ENCODE measurements at regions not wholly inside any gene's neighbourhood (a gene's known extent, or its start where the extent isn't known, plus 50 kb on each side); places are given as distances from the start of the nearest gene placed in this dataset.
A peak's percentile ranks its signal among the peaks of the same experiment; 100 is the strongest.

DNA sequence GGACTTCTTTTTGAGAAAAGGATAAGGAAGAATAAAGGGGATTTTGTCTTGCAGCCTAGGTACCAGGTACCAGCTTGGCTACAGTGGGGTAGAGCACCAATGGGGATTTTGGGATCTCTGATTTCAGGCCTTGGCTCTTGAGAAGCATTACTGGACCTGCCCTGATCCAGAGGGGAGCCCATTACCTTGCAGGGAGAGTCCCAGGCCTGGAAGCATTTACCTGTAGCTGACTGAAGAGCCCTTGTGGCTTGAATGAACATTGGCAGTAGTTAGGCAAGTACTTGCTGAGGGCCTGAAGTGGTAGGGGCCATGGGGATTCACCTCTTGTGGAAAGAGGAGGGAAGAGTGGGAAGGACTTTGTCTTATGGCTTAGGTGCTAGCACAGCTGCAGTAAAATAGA is 308.2 kb upstream of the FBXO33 start:
- TF ChIP-seq, protein P1, sequence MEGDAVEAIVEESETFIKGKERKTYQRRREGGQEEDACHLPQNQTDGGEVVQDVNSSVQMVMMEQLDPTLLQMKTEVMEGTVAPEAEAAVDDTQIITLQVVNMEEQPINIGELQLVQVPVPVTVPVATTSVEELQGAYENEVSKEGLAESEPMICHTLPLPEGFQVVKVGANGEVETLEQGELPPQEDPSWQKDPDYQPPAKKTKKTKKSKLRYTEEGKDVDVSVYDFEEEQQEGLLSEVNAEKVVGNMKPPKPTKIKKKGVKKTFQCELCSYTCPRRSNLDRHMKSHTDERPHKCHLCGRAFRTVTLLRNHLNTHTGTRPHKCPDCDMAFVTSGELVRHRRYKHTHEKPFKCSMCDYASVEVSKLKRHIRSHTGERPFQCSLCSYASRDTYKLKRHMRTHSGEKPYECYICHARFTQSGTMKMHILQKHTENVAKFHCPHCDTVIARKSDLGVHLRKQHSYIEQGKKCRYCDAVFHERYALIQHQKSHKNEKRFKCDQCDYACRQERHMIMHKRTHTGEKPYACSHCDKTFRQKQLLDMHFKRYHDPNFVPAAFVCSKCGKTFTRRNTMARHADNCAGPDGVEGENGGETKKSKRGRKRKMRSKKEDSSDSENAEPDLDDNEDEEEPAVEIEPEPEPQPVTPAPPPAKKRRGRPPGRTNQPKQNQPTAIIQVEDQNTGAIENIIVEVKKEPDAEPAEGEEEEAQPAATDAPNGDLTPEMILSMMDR (IDR thresholded peaks at IDR 0.05; ENCODE audit: insufficient read depth, low read length, poor library complexity, severe bottlenecking): no peak
- H3K36me3 ChIP-seq (ENCODE audit: control insufficient read depth, insufficient read depth, low read length): no peaks in the 10 kb centered on the region
- H3K4me3 ChIP-seq (ENCODE audit: low read depth, low read length): no peak overlapping the region
- no peak for DNase-seq (ENCODE audit: low read depth)
- no peaks in the 10 kb centered on the region for H3K27me3 ChIP-seq (ENCODE audit: control insufficient read depth, insufficient read depth, low read length)

DNA sequence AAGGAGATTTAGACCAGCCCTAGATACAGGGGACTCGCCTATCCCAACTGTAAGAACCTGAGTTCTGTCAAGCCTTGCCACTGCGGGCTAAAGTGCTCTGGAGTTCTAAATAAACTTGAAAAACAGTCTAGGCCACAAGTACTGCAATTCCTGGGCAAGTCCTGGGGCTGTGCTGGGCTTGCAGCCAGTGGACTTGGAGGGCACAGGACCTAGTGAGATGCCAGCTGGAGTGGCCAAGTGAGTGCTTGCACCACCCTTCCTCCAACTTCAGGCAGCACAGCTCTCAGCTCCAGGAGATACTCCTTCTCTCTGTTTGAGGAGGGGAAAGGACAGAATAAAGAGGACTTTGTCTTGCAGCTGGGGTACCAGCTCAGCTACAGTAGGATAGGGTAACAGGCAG is 307.6 kb upstream of the FBXO33 start:
- Histone ChIP-seq H3K27me3 (ENCODE audit: control insufficient read depth, insufficient read depth, low read length) (no peaks in the 10 kb centered on the region), H3K4me3 (ENCODE audit: low read depth, low read length) (no peak overlapping the region), H3K36me3 (ENCODE audit: control insufficient read depth, insufficient read depth, low read length) (no peaks in the 10 kb centered on the region)
- TF ChIP-seq, protein P1 (IDR thresholded peaks at IDR 0.05; ENCODE audit: insufficient read depth, low read length, poor library complexity, severe bottlenecking): no peak
- DNase-seq (ENCODE audit: low read depth): no peak

DNA sequence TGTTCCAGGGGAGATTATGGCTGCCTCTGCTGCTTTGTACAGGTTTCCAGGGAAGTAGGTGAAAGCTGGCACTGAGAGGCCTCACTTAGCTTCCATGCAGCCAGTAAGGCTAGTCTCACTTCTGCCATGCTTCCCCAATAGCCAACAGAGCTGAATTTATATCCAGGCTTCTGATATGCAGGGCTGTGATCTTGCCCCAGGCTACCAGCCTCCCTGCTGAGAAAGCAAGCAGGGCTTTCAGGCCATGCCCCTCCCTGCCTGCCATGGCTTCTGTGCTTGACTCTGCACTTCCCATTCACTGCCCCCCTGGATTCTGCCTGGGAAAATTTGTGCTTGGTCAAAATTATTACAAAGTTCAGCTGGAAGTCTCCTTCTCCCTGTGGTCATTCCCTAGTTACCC is 302.1 kb upstream of the FBXO33 start:
- DNase-seq (ENCODE audit: low read depth): no peak
- H3K36me3 ChIP-seq (ENCODE audit: control insufficient read depth, insufficient read depth, low read length): no peaks in the 10 kb centered on the region
- TF ChIP-seq, protein P1 (IDR thresholded peaks at IDR 0.05; ENCODE audit: insufficient read depth, low read length, poor library complexity, severe bottlenecking): no peak
- H3K27me3 ChIP-seq (ENCODE audit: control insufficient read depth, insufficient read depth, low read length): no peaks in the 10 kb centered on the region
- H3K4me3 ChIP-seq (ENCODE audit: low read depth, low read length): no peak overlapping the region

DNA sequence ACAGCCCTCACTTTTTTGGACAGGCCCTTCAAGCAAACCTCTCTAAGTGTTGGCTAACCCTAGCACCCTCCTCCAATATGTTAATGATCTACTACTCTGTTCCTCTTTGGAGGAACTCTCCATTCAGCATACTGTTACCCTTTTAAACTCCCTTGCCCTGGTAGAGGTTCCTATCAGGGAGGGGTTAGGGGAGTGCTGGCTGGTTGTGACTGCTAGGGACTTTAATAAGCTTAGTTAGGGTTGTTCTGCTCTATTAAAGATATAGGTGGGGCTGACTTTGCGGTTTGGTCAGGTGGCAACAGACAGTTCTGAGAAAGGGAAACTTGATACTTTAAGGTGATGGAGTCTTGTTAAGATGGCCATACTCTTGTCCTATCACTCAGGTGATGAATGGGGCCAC is 301.5 kb upstream of the FBXO33 start:
- TF ChIP-seq, protein P1 (IDR thresholded peaks at IDR 0.05; ENCODE audit: insufficient read depth, low read length, poor library complexity, severe bottlenecking): no peak
- Histone ChIP-seq H3K27me3 (ENCODE audit: control insufficient read depth, insufficient read depth, low read length) (no peaks in the 10 kb centered on the region), H3K36me3 (ENCODE audit: control insufficient read depth, insufficient read depth, low read length) (no peaks in the 10 kb centered on the region), H3K4me3 (ENCODE audit: low read depth, low read length) (no peak overlapping the region)
- no peak for DNase-seq (ENCODE audit: low read depth)

DNA sequence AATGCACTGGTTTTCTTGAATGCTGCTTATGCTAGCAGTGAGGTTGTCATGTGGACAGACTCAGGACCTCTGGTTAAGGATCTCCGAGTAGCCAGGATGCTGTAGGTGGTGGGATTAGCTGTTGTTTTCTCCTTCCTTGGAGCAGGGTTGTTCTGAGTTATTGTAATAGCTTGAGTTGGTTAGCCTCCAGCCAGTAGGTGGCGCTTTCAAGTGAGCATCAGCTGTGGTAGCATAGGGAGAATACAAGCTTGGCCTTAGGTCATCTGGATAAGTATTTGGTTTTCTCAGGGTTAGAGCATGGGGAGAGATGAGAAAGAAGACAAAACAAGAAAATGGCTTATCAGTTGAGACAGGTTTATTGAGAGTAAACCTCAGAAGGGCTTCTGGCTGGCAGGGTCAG is 299.7 kb upstream of the FBXO33 start:
- Histone ChIP-seq H3K36me3 (ENCODE audit: control insufficient read depth, insufficient read depth, low read length) (no peaks in the 10 kb centered on the region), H3K27me3 (ENCODE audit: control insufficient read depth, insufficient read depth, low read length) (no peaks in the 10 kb centered on the region), H3K4me3 (ENCODE audit: low read depth, low read length) (no peak overlapping the region)
- no peak for DNase-seq (ENCODE audit: low read depth)
- TF ChIP-seq, protein P1 (IDR thresholded peaks at IDR 0.05; ENCODE audit: insufficient read depth, low read length, poor library complexity, severe bottlenecking): peak; percentile 11

DNA sequence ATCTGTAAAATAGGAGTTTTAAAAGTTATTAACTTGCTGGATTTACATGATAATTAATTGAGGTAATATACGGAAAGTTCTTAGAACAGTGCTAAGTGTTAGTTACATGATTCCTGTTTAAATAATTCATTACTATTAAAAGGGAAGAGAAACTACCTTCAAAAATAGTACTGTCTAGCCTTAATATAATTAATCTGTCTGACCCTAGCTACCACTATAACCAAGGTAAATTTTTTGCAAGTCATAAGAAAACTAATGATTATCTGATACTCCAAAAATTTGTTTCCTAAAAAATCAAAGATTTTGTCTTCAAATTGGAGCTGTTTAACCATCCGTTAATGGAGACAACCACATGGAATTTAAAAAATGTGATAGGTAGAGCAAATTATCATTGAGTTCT is 294.3 kb upstream of the FBXO33 start:
- DNase-seq (ENCODE audit: low read depth): no peak
- no peak overlapping the region for H3K4me3 ChIP-seq (ENCODE audit: low read depth, low read length)
- H3K27me3 ChIP-seq (ENCODE audit: control insufficient read depth, insufficient read depth, low read length): no peaks in the 10 kb centered on the region
- H3K36me3 ChIP-seq (ENCODE audit: control insufficient read depth, insufficient read depth, low read length): no peaks in the 10 kb centered on the region
- TF ChIP-seq, protein P1 (IDR thresholded peaks at IDR 0.05; ENCODE audit: insufficient read depth, low read length, poor library complexity, severe bottlenecking): no peak
